ENCODE measurements at regions not wholly inside any gene's neighbourhood (a gene's known extent, or its start where the extent isn't known, plus 50 kb on each side); places are given as distances from the start of the nearest gene placed in this dataset.

DNA sequence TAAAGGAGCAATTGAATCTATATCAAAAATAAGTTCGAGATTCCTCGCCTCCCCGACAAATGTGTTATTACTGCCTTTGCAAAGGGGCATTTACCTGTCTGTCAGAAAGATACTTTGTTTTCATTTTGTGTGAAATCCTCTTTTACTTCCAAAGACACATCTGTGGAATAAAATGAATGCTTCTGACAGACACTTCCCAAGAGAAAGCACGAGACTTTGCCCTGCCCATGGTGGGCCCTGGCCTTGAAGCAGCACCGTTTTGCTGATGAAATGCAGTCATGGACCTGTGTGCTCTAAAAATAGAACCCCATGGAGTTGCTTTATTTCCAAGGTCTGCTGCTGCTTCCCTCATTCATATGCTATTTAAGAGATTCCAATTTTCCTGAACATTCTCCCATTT is 85.9 kb upstream of the USP47 start:
- no peak overlapping the region for H3K27ac ChIP-seq (ENCODE audit: control insufficient read depth, insufficient read depth, low read length)
- TF ChIP-seq, protein P1, sequence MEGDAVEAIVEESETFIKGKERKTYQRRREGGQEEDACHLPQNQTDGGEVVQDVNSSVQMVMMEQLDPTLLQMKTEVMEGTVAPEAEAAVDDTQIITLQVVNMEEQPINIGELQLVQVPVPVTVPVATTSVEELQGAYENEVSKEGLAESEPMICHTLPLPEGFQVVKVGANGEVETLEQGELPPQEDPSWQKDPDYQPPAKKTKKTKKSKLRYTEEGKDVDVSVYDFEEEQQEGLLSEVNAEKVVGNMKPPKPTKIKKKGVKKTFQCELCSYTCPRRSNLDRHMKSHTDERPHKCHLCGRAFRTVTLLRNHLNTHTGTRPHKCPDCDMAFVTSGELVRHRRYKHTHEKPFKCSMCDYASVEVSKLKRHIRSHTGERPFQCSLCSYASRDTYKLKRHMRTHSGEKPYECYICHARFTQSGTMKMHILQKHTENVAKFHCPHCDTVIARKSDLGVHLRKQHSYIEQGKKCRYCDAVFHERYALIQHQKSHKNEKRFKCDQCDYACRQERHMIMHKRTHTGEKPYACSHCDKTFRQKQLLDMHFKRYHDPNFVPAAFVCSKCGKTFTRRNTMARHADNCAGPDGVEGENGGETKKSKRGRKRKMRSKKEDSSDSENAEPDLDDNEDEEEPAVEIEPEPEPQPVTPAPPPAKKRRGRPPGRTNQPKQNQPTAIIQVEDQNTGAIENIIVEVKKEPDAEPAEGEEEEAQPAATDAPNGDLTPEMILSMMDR (optimal IDR thresholded peaks at IDR 0.05 in 1 of 3, IDR thresholded peaks at IDR 0.05 in 1 of 3, conservative IDR thresholded peaks at IDR 0.05 in 1 of 3; ENCODE audit: extremely low read depth in 1 of 3, insufficient read depth in 2 of 3, low read length in 3 of 3), result no peak
- no peak for TF ChIP-seq EZH2 (IDR thresholded peaks at IDR 0.05; ENCODE audit: low read length)
- no peaks in the 10 kb centered on the region for H3K9me3 ChIP-seq (ENCODE audit: control insufficient read depth, low read depth, low read length)
- H3K4me2 ChIP-seq (ENCODE audit: control insufficient read depth, extremely low read depth, insufficient read depth, low read depth, low read length), result no peak overlapping the region
- H2AFZ ChIP-seq (ENCODE audit: control insufficient read depth, low read length), result no peak overlapping the region
- H3K79me2 ChIP-seq (ENCODE audit: control insufficient read depth, insufficient read depth, low read length), result no peaks in the 10 kb centered on the region
- DNase-seq (ENCODE audit: low read depth, low spot score) (no peak), FAIRE-seq (no peak)
- no peak overlapping the region for H3K4me3 ChIP-seq (ENCODE audit: control insufficient read depth in 2 of 3, extremely low read depth in 1 of 3, insufficient read depth in 2 of 3, low read depth in 1 of 3, low read length in 3 of 3)
- H3K27me3 ChIP-seq (ENCODE audit: control insufficient read depth, extremely low read depth, insufficient read depth, low read length), result peaks cover 15% of the 10 kb centered on the region
- dilution Hi-C loops (cut with MboI; ENCODE audit: extremely low pct_ligation_motif_present, low sequenced_read_pairs), result no loop called here
- no peaks in the 10 kb centered on the region for H4K20me1 ChIP-seq (ENCODE audit: control insufficient read depth, extremely low read depth, insufficient read depth, low read length)
- no peaks in the 10 kb centered on the region for H3K9me1 ChIP-seq (ENCODE audit: control insufficient read depth, extremely low read depth, insufficient read depth, low read length)
- no peak overlapping the region for H3K9ac ChIP-seq (ENCODE audit: control insufficient read depth, extremely low read depth, insufficient read depth, low read length)
- peaks cover 5% of the 10 kb centered on the region for H3K4me1 ChIP-seq (ENCODE audit: control insufficient read depth, extremely low read depth, insufficient read depth, low read length)
- H3K36me3 ChIP-seq (ENCODE audit: control insufficient read depth in 2 of 2, extremely low read depth in 1 of 2, insufficient read depth in 2 of 2, low read length in 2 of 2), result no peaks in the 10 kb centered on the region

DNA sequence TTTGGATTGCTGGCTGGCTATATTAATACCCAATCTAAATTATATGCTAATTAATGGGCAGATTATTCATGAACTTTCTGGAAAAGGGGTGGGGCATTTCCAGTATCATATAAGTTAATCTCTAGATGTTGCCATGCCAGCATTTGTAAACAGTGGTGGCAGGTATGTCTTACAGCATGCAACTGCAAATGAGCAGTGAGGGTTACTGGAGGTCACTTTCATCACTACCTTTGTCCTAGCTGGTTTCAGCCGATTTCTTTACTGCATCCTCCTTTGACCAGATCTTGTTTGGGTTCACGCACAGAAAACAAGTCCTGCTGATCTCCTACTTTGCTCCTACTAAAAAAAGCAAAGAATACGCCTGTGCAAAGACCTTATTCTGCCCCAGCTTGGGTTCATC is 89.1 kb upstream of the USP47 start:
- Histone ChIP-seq H2AFZ (ENCODE audit: control insufficient read depth, low read length) (no peak overlapping the region), H3K9ac (ENCODE audit: control insufficient read depth, extremely low read depth, insufficient read depth, low read length) (no peak overlapping the region), H3K4me2 (ENCODE audit: control insufficient read depth, extremely low read depth, insufficient read depth, low read depth, low read length) (no peak overlapping the region), H3K36me3 (ENCODE audit: control insufficient read depth in 2 of 2, extremely low read depth in 1 of 2, insufficient read depth in 2 of 2, low read length in 2 of 2) (no peaks in the 10 kb centered on the region), H3K27me3 (ENCODE audit: control insufficient read depth, extremely low read depth, insufficient read depth, low read length) (no peaks in the 10 kb centered on the region), H3K9me1 (ENCODE audit: control insufficient read depth, extremely low read depth, insufficient read depth, low read length) (no peaks in the 10 kb centered on the region), H3K9me3 (ENCODE audit: control insufficient read depth, low read depth, low read length) (no peaks in the 10 kb centered on the region), H3K4me3 (ENCODE audit: control insufficient read depth in 2 of 3, extremely low read depth in 1 of 3, insufficient read depth in 2 of 3, low read depth in 1 of 3, low read length in 3 of 3) (no peak overlapping the region), H3K27ac (ENCODE audit: control insufficient read depth, insufficient read depth, low read length) (no peak overlapping the region), H3K4me1 (ENCODE audit: control insufficient read depth, extremely low read depth, insufficient read depth, low read length) (peaks cover 20% of the 10 kb centered on the region), H3K79me2 (ENCODE audit: control insufficient read depth, insufficient read depth, low read length) (no peaks in the 10 kb centered on the region), H4K20me1 (ENCODE audit: control insufficient read depth, extremely low read depth, insufficient read depth, low read length) (no peaks in the 10 kb centered on the region)
- DNase-seq (ENCODE audit: low read depth, low spot score), result no peak
- dilution Hi-C loops (cut with MboI; ENCODE audit: extremely low pct_ligation_motif_present, low sequenced_read_pairs), result no loop called here
- no peak for FAIRE-seq
- TF ChIP-seq, protein P1 (optimal IDR thresholded peaks at IDR 0.05 in 1 of 3, IDR thresholded peaks at IDR 0.05 in 1 of 3, conservative IDR thresholded peaks at IDR 0.05 in 1 of 3; ENCODE audit: extremely low read depth in 1 of 3, insufficient read depth in 2 of 3, low read length in 3 of 3), result no peak
